CD14-positive monocyte (primary cell): ENCODE measurements at regions not wholly inside any gene's neighbourhood (a gene's known extent, or its start where the extent isn't known, plus 50 kb on each side); places are given as distances from the start of the nearest gene placed in this dataset.

Experiments
- DNase-seq, 3 donors: peaks; one replicate each; pipeline ENCODE4 v3.0.0-alpha.2; 2011 to 2022
- H2AFZ ChIP-seq: 2 replicates; pipeline ENCODE4 v1.6.0; 2012; ENCODE audit warnings: mild to moderate bottlenecking, low read depth, low read length, inconsistent platforms; ENCODE audit not compliant: insufficient read depth, poor library complexity, severe bottlenecking
- H3K27ac ChIP-seq, 2 donors: 1 replicate in 1 of 2; 2 replicates in 1 of 2; pipeline ENCODE4 v1.5.1; 2012 to 2013; ENCODE audit warnings: low read length in 2 of 2, control low read depth in 1 of 2, inconsistent platforms in 1 of 2, low read depth in 1 of 2, mild to moderate bottlenecking in 1 of 2
- H3K27me3 ChIP-seq, 2 donors: one replicate each; pipeline versions ENCODE4 v1.6.0 to v1.6.1; 2011 to 2013; ENCODE audit warnings: low read length in 2 of 2; ENCODE audit not compliant: control insufficient read depth in 2 of 2, insufficient read depth in 2 of 2
- H3K36me3 ChIP-seq, 2 donors: replicated peaks in 1 of 2; 1 replicate in 1 of 2; 2 replicates in 1 of 2; pipeline versions ENCODE4 v1.5.1 to v1.6.1; 2012 to 2013; ENCODE audit warnings: low read length in 2 of 2, control low read depth in 1 of 2, inconsistent platforms in 1 of 2, mild to moderate bottlenecking in 1 of 2; ENCODE audit not compliant: insufficient read depth in 2 of 2, control insufficient read depth in 1 of 2
- H3K4me1 ChIP-seq, 2 donors: 1 replicate in 1 of 2; 2 replicates in 1 of 2; pipeline versions ENCODE4 v1.5.1 to v1.6.1; 2012 to 2013; ENCODE audit warnings: low read length in 2 of 2, control low read depth in 1 of 2, inconsistent platforms in 1 of 2, mild to moderate bottlenecking in 1 of 2, moderate library complexity in 1 of 2; ENCODE audit not compliant: insufficient read depth in 2 of 2, control insufficient read depth in 1 of 2
- H3K4me2 ChIP-seq: replicated peaks from 2 replicates; pipeline ENCODE3; 2012; ENCODE audit warnings: low read length, moderate library complexity, mild to moderate bottlenecking; ENCODE audit not compliant: poor library complexity, severe bottlenecking; ENCODE audit errors: extremely low read depth
- H3K4me3 ChIP-seq, 3 experiments: fragments of 200-600 bp in 1 of 3; sonication (generic) in 1 of 3; replicated peaks in 1 of 3; 1 replicate in 2 of 3; 2 replicates in 1 of 3; pipeline ENCODE4 v1.5.1; 2011 to 2013; ENCODE audit warnings: low read length in 3 of 3, mild to moderate bottlenecking in 3 of 3, control low read depth in 2 of 3, low read depth in 2 of 3, inconsistent platforms in 1 of 3, moderate library complexity in 1 of 3
- H3K79me2 ChIP-seq: 2 replicates; pipeline ENCODE4 v1.6.0; 2012; ENCODE audit warnings: mild to moderate bottlenecking, control low read depth, inconsistent platforms, low read length, moderate library complexity; ENCODE audit not compliant: insufficient read depth
- H3K9ac ChIP-seq: 2 replicates; pipeline ENCODE4 v1.6.0; 2017; ENCODE audit warnings: low read length, mild to moderate bottlenecking; ENCODE audit not compliant: insufficient read depth, poor library complexity, severe bottlenecking
- H3K9me3 ChIP-seq, 2 donors: replicated peaks in 1 of 2; 1 replicate in 1 of 2; 2 replicates in 1 of 2; pipeline versions ENCODE4 v1.5.1 to v1.6.1; 2012 to 2013; ENCODE audit warnings: low read length in 2 of 2, control low read depth in 1 of 2; ENCODE audit not compliant: control insufficient read depth in 1 of 2, insufficient read depth in 1 of 2
- H4K20me1 ChIP-seq: 2 replicates; pipeline ENCODE4 v1.6.0; 2012; ENCODE audit warnings: mild to moderate bottlenecking, low read length, control low read depth, moderate library complexity; ENCODE audit not compliant: insufficient read depth
- H3K27ac Mint-ChIP-seq, 7 donors: one replicate each; pipeline ENCODE4 v1.8.0; 2020; ENCODE audit warnings: mild to moderate bottlenecking in 7 of 7, mixed read lengths in 7 of 7, moderate library complexity in 6 of 7, inconsistent platforms in 2 of 7
- H3K27me3 Mint-ChIP-seq, 3 donors: one replicate each; pipeline ENCODE4 v1.8.0; 2021 to 2022; ENCODE audit warnings: low read depth in 3 of 3, mild to moderate bottlenecking in 3 of 3, mixed read lengths in 3 of 3, moderate library complexity in 3 of 3, inconsistent platforms in 1 of 3
- H3K36me3 Mint-ChIP-seq, 2 donors: one replicate each; pipeline ENCODE4 v1.8.0; 2020; ENCODE audit warnings: mixed read lengths in 2 of 2, inconsistent platforms in 1 of 2, mild to moderate bottlenecking in 1 of 2
- H3K4me1 Mint-ChIP-seq: one replicate; pipeline ENCODE4 v1.8.0; 2020; ENCODE audit warnings: mild to moderate bottlenecking, mixed read lengths
- H3K4me3 Mint-ChIP-seq, 2 donors: one replicate each; pipeline ENCODE4 v1.8.0; 2020; ENCODE audit warnings: mild to moderate bottlenecking in 2 of 2, mixed read lengths in 2 of 2, moderate library complexity in 1 of 2
- H3K9me3 Mint-ChIP-seq, 7 donors: one replicate each; pipeline ENCODE4 v1.8.0; 2020 to 2022; ENCODE audit warnings: mixed read lengths in 7 of 7, mild to moderate bottlenecking in 6 of 7, moderate library complexity in 6 of 7, inconsistent platforms in 2 of 7
- CTCF ChIP-seq: fragments of 200-600 bp; IDR thresholded peaks from one replicate; pipeline ENCODE4 v1.8.0; 2022; ENCODE audit warnings: antibody characterized with exemption, mild to moderate bottlenecking
- WGBS: methylation state at CpG from one replicate; pipeline ENCODE4 v1.1.5; 2013; ENCODE audit warnings: missing lambda C conversion rate; ENCODE audit not compliant: insufficient coverage; 5-methylcytosine and 5-hydroxymethylcytosine counted together
- intact Hi-C, 2 donors: fragments of 100-400 bp; cut with micrococcal nuclease; formaldehyde crosslinking; loops; one replicate each; pipeline versions ENCODE4 v1.15.0 to v1.15.1; 2023

- H3K4me3 ChIP-seq: no peak overlapping the region
- Mint-ChIP-seq H3K4me1 (peaks cover 3% of the 10 kb centered on the region), H3K9me3 (peaks cover 0 to 3% (median 0%) of the 10 kb centered on the region in 7 donors), H3K27me3 (no peaks in the 10 kb centered on the region), H3K27ac (no peak overlapping the region), H3K36me3 (no peaks in the 10 kb centered on the region), H3K4me3 (no peak overlapping the region)
- no peak overlapping the region for H3K4me2 ChIP-seq
- no peaks in the 10 kb centered on the region for H4K20me1 ChIP-seq
- no peak overlapping the region for H3K9ac ChIP-seq
- H2AFZ ChIP-seq: no peak overlapping the region
- H3K79me2 ChIP-seq: no peaks in the 10 kb centered on the region
- intact Hi-C loops: no loop called here
- no peaks in the 10 kb centered on the region for H3K27me3 ChIP-seq
- TF ChIP-seq CTCF: no peak
- DNase-seq: no peak
- H3K9me3 ChIP-seq: no peaks in the 10 kb centered on the region
- H3K4me1 ChIP-seq: peaks cover 5 to 6% of the 10 kb centered on the region in 2 donors
- H3K36me3 ChIP-seq: no peaks in the 10 kb centered on the region
- no peak overlapping the region for H3K27ac ChIP-seq
- WGBS: no CpG with 5 or more reads among the region's 5 CpGs
Measured at GRCh38 chr10:10701084-10701611, 316.5 kb upstream of the CELF2 start.

GRCh38 chr10:10702211-10702610 lies 315.5 kb upstream of the CELF2 start:
- intact Hi-C loops: no loop called here
- no peaks in the 10 kb centered on the region for H3K36me3 Mint-ChIP-seq

More at GRCh38 chr10:10702211-10702610, 315.5 kb upstream of the CELF2 start:
- no peak for TF ChIP-seq CTCF
- no peak overlapping the region for H2AFZ ChIP-seq
- H3K4me1 Mint-ChIP-seq: peaks cover 3% of the 10 kb centered on the region
- peaks cover 5 to 6% of the 10 kb centered on the region in 2 donors for H3K4me1 ChIP-seq
- H3K9ac ChIP-seq: no peak overlapping the region
- H3K9me3 ChIP-seq: no peaks in the 10 kb centered on the region
- no peak overlapping the region for H3K4me2 ChIP-seq
- no peak overlapping the region for H3K4me3 Mint-ChIP-seq
- no peak overlapping the region for H3K27ac ChIP-seq
- H4K20me1 ChIP-seq: no peaks in the 10 kb centered on the region
- no peak overlapping the region for H3K4me3 ChIP-seq
- H3K9me3 Mint-ChIP-seq: no peaks in the 10 kb centered on the region
- no CpG with 5 or more reads among the region's 1 CpG for WGBS
- H3K27ac Mint-ChIP-seq: peak overlapping the region in 1 of 7 donors; percentile 17
- H3K36me3 ChIP-seq: no peaks in the 10 kb centered on the region
- no peaks in the 10 kb centered on the region for H3K27me3 Mint-ChIP-seq
- no peaks in the 10 kb centered on the region for H3K27me3 ChIP-seq
- H3K79me2 ChIP-seq: no peaks in the 10 kb centered on the region
- DNase-seq: no peak
